CD4-positive, alpha-beta T cell (primary cell): ENCODE measurements at regions not wholly inside any gene's neighbourhood (a gene's known extent, or its start where the extent isn't known, plus 50 kb on each side); places are given as distances from the start of the nearest gene placed in this dataset.

Source experiments
- ATAC-seq: fragments of 200-7000 bp; cut with Tn5 transposase; one replicate; pipeline ENCODE4 v1.10.0; 2022; ENCODE audit warnings: mild to moderate bottlenecking; ENCODE audit not compliant: poor library complexity
- CTCF ChIA-PET: fragments of 350-600 bp; sonication (Branson Sonifier 250); formaldehyde crosslinking; loops from one replicate; lab custom pipeline; 2021; ENCODE audit warnings: antibody characterized with exemption, inconsistent platforms; lab: Charles Lee
- POLR2A ChIA-PET: fragments of 350-600 bp; sonication (Branson Sonifier 250); formaldehyde crosslinking; loops from one replicate; lab custom pipeline; 2021; ENCODE audit warnings: antibody characterized with exemption, inconsistent platforms; lab: Charles Lee
- DNase-seq, 14 experiments: peaks; one replicate each; pipeline ENCODE4 v3.0.0-alpha.2; 2013 to 2020; ENCODE audit warnings: mixed read lengths in 2 of 14
- H3K27ac ChIP-seq, 2 donors: one replicate each; pipeline versions ENCODE4 v1.5.1 to v1.7.0; 2013; ENCODE audit warnings: low read length in 2 of 2, low read depth in 1 of 2, mild to moderate bottlenecking in 1 of 2
- H3K27me3 ChIP-seq, 2 experiments: 1 replicate in 1 of 2; 2 replicates in 1 of 2; pipeline versions ENCODE4 v1.6.1 to v1.7.0; 2013; ENCODE audit warnings: low read length in 2 of 2, control low read depth in 1 of 2, mild to moderate bottlenecking in 1 of 2, moderate library complexity in 1 of 2; ENCODE audit not compliant: insufficient read depth in 2 of 2, control insufficient read depth in 1 of 2
- H3K36me3 ChIP-seq: one replicate; pipeline ENCODE4 v1.6.1; 2013; ENCODE audit warnings: low read length, control low read depth; ENCODE audit not compliant: insufficient read depth
- H3K4me1 ChIP-seq: one replicate; pipeline ENCODE4 v1.6.1; 2013; ENCODE audit warnings: low read length, control low read depth; ENCODE audit not compliant: insufficient read depth
- H3K4me3 ChIP-seq: one replicate; pipeline ENCODE4 v1.5.1; 2013; ENCODE audit warnings: mild to moderate bottlenecking, low read length, moderate library complexity
- H3K9me3 ChIP-seq, 2 experiments: 1 replicate in 1 of 2; 2 replicates in 1 of 2; pipeline versions ENCODE4 v1.6.1 to v1.7.0; 2013; ENCODE audit warnings: low read length in 2 of 2, mild to moderate bottlenecking in 2 of 2, control low read depth in 1 of 2, moderate library complexity in 1 of 2; ENCODE audit not compliant: control insufficient read depth in 1 of 2, insufficient read depth in 1 of 2
- H3K27ac Mint-ChIP-seq: one replicate; pipeline ENCODE4 v1.8.0; 2020; ENCODE audit warnings: mixed read lengths
- H3K27me3 Mint-ChIP-seq: one replicate; pipeline ENCODE4 v1.8.0; 2021; ENCODE audit warnings: mixed read lengths
- H3K36me3 Mint-ChIP-seq: one replicate; pipeline ENCODE4 v1.8.0; 2021; ENCODE audit warnings: low read depth, mixed read lengths
- H3K4me1 Mint-ChIP-seq: one replicate; pipeline ENCODE4 v1.8.0; 2021; ENCODE audit warnings: low read depth, mixed read lengths
- H3K4me3 Mint-ChIP-seq: one replicate; pipeline ENCODE4 v1.8.0; 2020; ENCODE audit warnings: mild to moderate bottlenecking, mixed read lengths
- H3K9me3 Mint-ChIP-seq: one replicate; pipeline ENCODE4 v1.8.0; 2020; ENCODE audit warnings: mixed read lengths
- intact Hi-C, 2 experiments: fragments of 100-400 bp; cut with DNase I in 1 of 2; cut with micrococcal nuclease in 1 of 2; formaldehyde crosslinking; loops; one replicate each; pipeline versions ENCODE4 v1.15.1 to v1.9.0; 2023 to 2025; cut with DNase I, micrococcal nuclease
- TF ChIP-seq, protein P1 (sequence below): fragments of 200-600 bp; IDR thresholded peaks from one replicate; pipeline ENCODE4 v1.8.0; 2022; ENCODE audit warnings: antibody characterized with exemption, mild to moderate bottlenecking

DNA sequence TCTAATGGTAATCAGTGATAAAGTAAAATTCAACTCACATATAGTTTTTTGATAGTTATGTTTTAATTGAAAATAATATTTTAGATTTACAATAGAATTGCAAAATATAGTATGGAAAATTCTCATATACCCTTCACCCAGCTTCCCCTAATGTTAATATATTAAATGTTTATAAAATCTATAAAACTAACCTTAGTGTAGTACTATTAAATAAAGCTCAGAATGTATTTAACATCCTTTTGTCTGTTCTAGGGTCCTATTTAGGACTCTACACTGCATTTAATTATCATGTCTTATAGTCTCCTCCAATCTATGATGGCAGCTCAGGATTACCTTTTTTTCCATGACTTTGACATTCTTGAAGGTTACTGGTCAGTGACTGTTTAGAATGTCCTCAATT is 389.2 kb downstream of the LMX1A start:
- no peak overlapping the region for H3K27ac Mint-ChIP-seq
- Histone ChIP-seq H3K27ac (no peak overlapping the region), H3K4me1 (no peaks in the 10 kb centered on the region), H3K4me3 (no peak overlapping the region), H3K36me3 (no peaks in the 10 kb centered on the region), H3K27me3 (no peaks in the 10 kb centered on the region), H3K9me3 (no peaks in the 10 kb centered on the region)
- TF ChIP-seq, protein P1, sequence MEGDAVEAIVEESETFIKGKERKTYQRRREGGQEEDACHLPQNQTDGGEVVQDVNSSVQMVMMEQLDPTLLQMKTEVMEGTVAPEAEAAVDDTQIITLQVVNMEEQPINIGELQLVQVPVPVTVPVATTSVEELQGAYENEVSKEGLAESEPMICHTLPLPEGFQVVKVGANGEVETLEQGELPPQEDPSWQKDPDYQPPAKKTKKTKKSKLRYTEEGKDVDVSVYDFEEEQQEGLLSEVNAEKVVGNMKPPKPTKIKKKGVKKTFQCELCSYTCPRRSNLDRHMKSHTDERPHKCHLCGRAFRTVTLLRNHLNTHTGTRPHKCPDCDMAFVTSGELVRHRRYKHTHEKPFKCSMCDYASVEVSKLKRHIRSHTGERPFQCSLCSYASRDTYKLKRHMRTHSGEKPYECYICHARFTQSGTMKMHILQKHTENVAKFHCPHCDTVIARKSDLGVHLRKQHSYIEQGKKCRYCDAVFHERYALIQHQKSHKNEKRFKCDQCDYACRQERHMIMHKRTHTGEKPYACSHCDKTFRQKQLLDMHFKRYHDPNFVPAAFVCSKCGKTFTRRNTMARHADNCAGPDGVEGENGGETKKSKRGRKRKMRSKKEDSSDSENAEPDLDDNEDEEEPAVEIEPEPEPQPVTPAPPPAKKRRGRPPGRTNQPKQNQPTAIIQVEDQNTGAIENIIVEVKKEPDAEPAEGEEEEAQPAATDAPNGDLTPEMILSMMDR, result no peak
- ChIA-PET POLR2A (no interaction called here), CTCF (no interaction called here)
- DNase-seq, result no peak
- peaks cover 2% of the 10 kb centered on the region for H3K9me3 Mint-ChIP-seq
- no peak overlapping the region for H3K4me3 Mint-ChIP-seq
- no peaks in the 10 kb centered on the region for H3K27me3 Mint-ChIP-seq
- ATAC-seq, result no peak
- intact Hi-C loops, result no loop called here
- no peaks in the 10 kb centered on the region for H3K4me1 Mint-ChIP-seq
- no peaks in the 10 kb centered on the region for H3K36me3 Mint-ChIP-seq

DNA sequence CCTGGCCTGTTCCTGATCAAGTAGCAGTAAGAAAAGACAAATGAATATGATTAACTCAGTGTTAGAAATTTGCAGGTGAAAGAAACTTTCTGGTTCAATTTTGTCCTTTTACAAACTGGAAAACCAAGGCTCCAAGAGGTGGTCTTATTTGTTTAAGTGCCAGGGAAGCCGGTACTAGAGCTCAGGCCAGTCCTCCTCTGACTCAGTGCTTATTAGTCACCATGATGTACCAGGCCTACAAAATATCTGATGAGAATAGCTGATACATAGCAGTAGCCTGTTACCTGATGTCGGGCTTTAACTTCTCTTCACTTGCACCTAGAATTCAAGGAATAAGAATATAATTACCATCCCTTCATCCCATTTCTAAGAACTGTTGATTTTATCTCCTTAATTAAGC is 394.8 kb downstream of the LMX1A start:
- TF ChIP-seq, protein P1, result no peak
- no peaks in the 10 kb centered on the region for H3K27me3 Mint-ChIP-seq
- no peaks in the 10 kb centered on the region for H3K27me3 ChIP-seq
- DNase-seq (no peak), ATAC-seq (no peak)
- H3K4me3 ChIP-seq, result no peak overlapping the region
- intact Hi-C loops, result no loop called here
- ChIA-PET CTCF (no interaction called here), POLR2A (no interaction called here)
- H3K9me3 Mint-ChIP-seq, result peaks cover 8% of the 10 kb centered on the region
- H3K27ac Mint-ChIP-seq, result no peak overlapping the region
- H3K9me3 ChIP-seq, result no peaks in the 10 kb centered on the region
- H3K4me1 Mint-ChIP-seq, result no peaks in the 10 kb centered on the region
- no peaks in the 10 kb centered on the region for H3K36me3 Mint-ChIP-seq
- no peak overlapping the region for H3K27ac ChIP-seq
- H3K36me3 ChIP-seq, result no peaks in the 10 kb centered on the region
- no peak overlapping the region for H3K4me3 Mint-ChIP-seq
- no peaks in the 10 kb centered on the region for H3K4me1 ChIP-seq

DNA sequence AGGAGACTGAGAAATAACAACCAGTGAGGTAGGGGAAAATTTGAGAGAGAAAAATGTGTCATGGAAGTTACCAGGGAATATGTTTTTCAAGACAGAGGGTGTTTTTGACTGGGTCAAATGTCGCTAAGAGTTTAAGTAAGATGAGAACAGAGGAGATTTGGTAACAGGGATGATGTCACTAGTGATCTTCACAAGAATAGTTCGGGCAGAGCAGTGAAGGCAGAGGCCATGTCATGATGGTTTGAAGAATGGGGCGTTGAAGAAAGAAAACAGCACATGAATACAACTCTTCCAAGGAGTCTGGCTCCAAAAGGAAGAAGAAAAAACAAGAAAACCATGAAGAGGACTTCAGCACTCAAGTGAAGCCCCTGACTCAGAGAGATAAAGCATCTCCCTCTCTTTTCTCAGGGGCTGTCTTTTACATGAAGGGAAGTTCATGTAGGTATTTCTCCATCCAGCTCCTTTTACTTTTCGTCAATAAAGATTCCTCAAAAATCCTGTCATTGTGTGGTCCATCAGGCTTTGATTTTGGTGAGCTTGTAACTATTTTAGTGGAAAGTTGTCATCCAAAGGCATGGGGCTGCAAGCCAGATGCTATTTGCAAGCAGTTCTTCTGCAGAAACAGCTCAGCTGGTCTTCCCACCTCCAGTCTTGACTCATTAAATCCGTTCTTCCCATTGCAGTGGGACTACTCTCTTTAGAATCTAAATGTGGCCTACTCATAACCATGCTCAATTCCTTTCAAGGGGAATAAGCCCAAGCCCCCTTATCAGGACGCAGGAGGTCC is 397.3 kb downstream of the LMX1A start:
- Histone ChIP-seq H3K4me1 (no peaks in the 10 kb centered on the region), H3K36me3 (no peaks in the 10 kb centered on the region), H3K9me3 (no peaks in the 10 kb centered on the region), H3K27ac (no peak overlapping the region), H3K4me3 (no peak overlapping the region), H3K27me3 (no peaks in the 10 kb centered on the region)
- TF ChIP-seq, protein P1, result no peak
- CTCF ChIA-PET, result no interaction called here
- no peak overlapping the region for H3K4me3 Mint-ChIP-seq
- POLR2A ChIA-PET, result no interaction called here
- no peak overlapping the region for H3K27ac Mint-ChIP-seq
- no peaks in the 10 kb centered on the region for H3K36me3 Mint-ChIP-seq
- H3K27me3 Mint-ChIP-seq, result no peaks in the 10 kb centered on the region
- intact Hi-C loops, result no loop called here
- no peaks in the 10 kb centered on the region for H3K4me1 Mint-ChIP-seq
- ATAC-seq, result no peak
- DNase-seq, result no peak
- H3K9me3 Mint-ChIP-seq, result peaks cover 8% of the 10 kb centered on the region
